Endothelial cell of umbilical vein (primary cell): ENCODE measurements at regions not wholly inside any gene's neighbourhood (a gene's known extent, or its start where the extent isn't known, plus 50 kb on each side); places are given as distances from the start of the nearest gene placed in this dataset.

Source experiments
- CTCF ChIP-seq, 2 donors: IDR thresholded peaks; 1 replicate in 1 of 2; 2 replicates in 1 of 2; pipeline ENCODE4 v1.5.1; 2011; ENCODE audit warnings: low read length in 2 of 2, mild to moderate bottlenecking in 2 of 2, moderate library complexity in 2 of 2, control low read depth in 1 of 2, inconsistent platforms in 1 of 2, low read depth in 1 of 2; ENCODE audit not compliant: insufficient read depth in 1 of 2; ENCODE audit errors: extremely low read depth in 1 of 2
- EZH2 ChIP-seq: IDR thresholded peaks from 2 replicates; pipeline ENCODE4 v1.6.1; 2012; ENCODE audit warnings: borderline replicate concordance, low read depth, mild to moderate bottlenecking, moderate library complexity, low read length, inconsistent platforms; ENCODE audit not compliant: severe bottlenecking
- JUN ChIP-seq: IDR thresholded peaks from 2 replicates; pipeline ENCODE4 v1.6.1; 2011; ENCODE audit warnings: borderline replicate concordance, low read depth; ENCODE audit not compliant: insufficient read length, insufficient read depth
- MYC ChIP-seq: IDR thresholded peaks from one replicate; pipeline ENCODE4 v1.6.1; 2011; ENCODE audit warnings: mild to moderate bottlenecking, low read depth, low read length
- POLR2A ChIP-seq: IDR thresholded peaks from 2 replicates; pipeline ENCODE4 v1.6.1; 2012; ENCODE audit warnings: low read depth, mild to moderate bottlenecking, control low read depth, low read length
- POLR2AphosphoS5 ChIP-seq: IDR thresholded peaks from 2 replicates; pipeline ENCODE4 v1.6.1; 2012; ENCODE audit warnings: low read depth, mild to moderate bottlenecking, control low read depth, low read length, moderate library complexity; ENCODE audit not compliant: insufficient read depth

DNA sequence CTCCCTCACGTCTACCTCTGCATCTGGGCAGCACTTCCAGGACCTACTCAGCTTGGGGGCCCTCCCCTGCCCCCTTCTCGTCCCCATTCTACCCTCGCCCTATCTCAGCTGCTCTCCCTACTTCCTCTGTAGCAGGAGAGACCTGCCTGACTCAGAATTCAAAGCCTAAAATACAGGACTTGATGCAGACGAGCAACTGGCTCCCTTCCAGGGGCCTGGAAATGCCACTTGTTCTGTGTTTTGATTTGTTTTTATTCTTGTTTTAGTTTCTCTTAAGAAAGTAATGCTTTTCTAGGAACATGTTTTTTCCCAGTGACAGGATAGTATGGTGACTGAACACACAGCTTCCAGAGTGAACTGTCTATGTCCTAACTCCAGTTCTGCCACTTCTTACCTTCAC, 320.4 kb upstream of the CDH4 start:
- TF ChIP-seq CTCF (IDR thresholded peaks at IDR 0.05; ENCODE audit: extremely low read depth in 1 of 2, insufficient read depth in 1 of 2, low read depth in 1 of 2, low read length in 2 of 2) (no peak), JUN (no peak), POLR2AphosphoS5 (no peak), POLR2A (no peak), EZH2 (no peak), MYC (no peak)
